K562 (cell line): ENCODE measurements at regions not wholly inside any gene's neighbourhood (a gene's known extent, or its start where the extent isn't known, plus 50 kb on each side); places are given as distances from the start of the nearest gene placed in this dataset.
A peak's percentile ranks its signal among the peaks of the same experiment; 100 is the strongest.

Experiments used
- ATAC-seq: fragments of 200-7000 bp; cut with Tn5 transposase; 3 replicates; pipeline ENCODE4 v1.9.1; 2020; ENCODE audit warnings: moderate library complexity
- BruUV-seq: library from RNA; stranded (reverse); fragments of 400-500 nt; replicated peaks from 2 replicates; lab custom pipeline; 2021; lab: Mats Ljungman, UMichigan
- CTCF ChIA-PET: fragments of 300-600 bp; formaldehyde crosslinking; extraction: SDS; loops from one replicate; lab custom pipeline; 2021; ENCODE audit warnings: low intra/inter-chr PET ratio; lab: Yijun Ruan, JAX
- POLR2A ChIA-PET: fragments of 300-600, 350-650 bp; sonication (Branson Sonifier 250); formaldehyde crosslinking; extraction: SDS; loops from one replicate; lab custom pipeline; 2021; ENCODE audit warnings: antibody characterized with exemption, inconsistent platforms; lab: Yijun Ruan, JAX
- DNase-seq, 4 experiments: peaks; one replicate each; pipeline versions ENCODE4 v3.0.0 to v3.0.0-alpha.2; 2011 to 2018; ENCODE audit warnings: low spot score in 3 of 4, mixed read lengths in 3 of 4; ENCODE audit errors: extremely low read depth in 1 of 4
- FAIRE-seq: peaks from 2 replicates; lab custom pipeline; 2011; peaks lifted over from hg19 to GRCh38; lab: Jason Lieb, UNC
- H2AFZ ChIP-seq: 2 replicates; pipeline ENCODE4 v1.6.0; 2011; ENCODE audit warnings: low read depth, low read length, control low read depth, inconsistent platforms
- H3K27ac ChIP-seq: fragments of 200-600 bp; 3 replicates; pipeline ENCODE4 v1.8.0; 2011; ENCODE audit warnings: low read depth, mild to moderate bottlenecking, control low read depth, inconsistent platforms, low read length, moderate library complexity, mixed read lengths; ENCODE audit errors: extremely low read depth
- H3K27me3 ChIP-seq, 2 experiments: fragments of 300-600 bp in 1 of 2; 2 replicates in 1 of 2; 3 replicates in 1 of 2; pipeline versions ENCODE4 v1.6.0 to v1.8.0; 2011; ENCODE audit warnings: inconsistent platforms in 2 of 2, low read length in 2 of 2, mild to moderate bottlenecking in 1 of 2, mixed read lengths in 1 of 2, moderate library complexity in 1 of 2; ENCODE audit not compliant: control insufficient read depth in 2 of 2, insufficient read depth in 2 of 2
- H3K36me3 ChIP-seq: fragments of 300-600 bp; 3 replicates; pipeline ENCODE4 v1.8.0; 2011; ENCODE audit warnings: mild to moderate bottlenecking, low read length, inconsistent platforms; ENCODE audit not compliant: control insufficient read depth, insufficient read depth
- H3K4me1 ChIP-seq, 2 experiments: fragments of 200-600 bp in 1 of 2; replicated peaks in 1 of 2; 2 replicates in 1 of 2; 3 replicates in 1 of 2; pipeline versions ENCODE4 v1.5.1 to v1.8.0; 2011; ENCODE audit warnings: inconsistent platforms in 2 of 2, low read length in 2 of 2, mild to moderate bottlenecking in 1 of 2, mixed read lengths in 1 of 2, moderate library complexity in 1 of 2; ENCODE audit not compliant: control insufficient read depth in 2 of 2, insufficient read depth in 2 of 2
- H3K4me2 ChIP-seq: 2 replicates; pipeline ENCODE4 v1.6.1; 2011; ENCODE audit warnings: low read length, control low read depth, inconsistent platforms, mixed read lengths; ENCODE audit not compliant: insufficient read depth
- H3K4me3 ChIP-seq: fragments of 200-600 bp; sonication (generic), shearing (Covaris generic); 2 replicates; pipeline ENCODE4 v1.5.1; 2016; ENCODE audit warnings: control low read depth, inconsistent platforms
- H3K79me2 ChIP-seq: fragments of 200-600 bp; 3 replicates; pipeline ENCODE4 v1.8.0; 2011; ENCODE audit warnings: low read length, inconsistent platforms; ENCODE audit not compliant: control insufficient read depth, insufficient read depth
- H3K9ac ChIP-seq, 2 experiments: 2 replicates each; pipeline versions ENCODE4 v1.6.0 to v1.6.1; 2011; ENCODE audit warnings: low read depth in 2 of 2, low read length in 2 of 2, control low read depth in 1 of 2, inconsistent platforms in 1 of 2, mild to moderate bottlenecking in 1 of 2, mixed read lengths in 1 of 2; ENCODE audit not compliant: insufficient read depth in 1 of 2
- H3K9me1 ChIP-seq: one replicate; pipeline ENCODE4 v1.6.0; 2011; ENCODE audit warnings: inconsistent platforms, mild to moderate bottlenecking, low read length, moderate library complexity; ENCODE audit not compliant: control insufficient read depth, insufficient read depth
- H3K9me3 ChIP-seq: replicated peaks from 2 replicates; pipeline ENCODE4 v1.5.1; 2011; ENCODE audit warnings: low read depth, low read length, inconsistent platforms; ENCODE audit not compliant: control insufficient read depth, insufficient read depth
- H4K20me1 ChIP-seq: replicated peaks from 2 replicates; pipeline ENCODE4 v1.6.1; 2011; ENCODE audit warnings: low read length, inconsistent platforms, mixed read lengths; ENCODE audit not compliant: control insufficient read depth, insufficient read depth
- ADNP ChIP-seq: fragments of 200-800 bp; sonication (Bioruptor generic); IDR thresholded peaks from 2 replicates; pipeline ENCODE4 v1.6.1; 2016; ENCODE audit warnings: missing genetic modification characterization, missing compliant biosample characterization
- ATF1 ChIP-seq, 2 experiments: fragments of 450-650 bp in 1 of 2; IDR thresholded peaks; 2 replicates each; pipeline ENCODE4 v1.6.1; 2016; ENCODE audit warnings: missing compliant biosample characterization in 1 of 2, missing genetic modification characterization in 1 of 2
- ELF1 ChIP-seq: fragments of 200-800 bp; sonication (Bioruptor generic); IDR thresholded peaks from 2 replicates; pipeline ENCODE4 v1.6.1; 2016; ENCODE audit warnings: missing genetic modification characterization, missing compliant biosample characterization
- FOSL1 ChIP-seq: fragments of 200-800 bp; sonication (Bioruptor generic); conservative IDR thresholded peaks from 2 replicates; pipeline ENCODE4 v1.6.1; 2016; ENCODE audit warnings: missing genetic modification characterization, missing compliant biosample characterization
- HIVEP1 ChIP-seq: fragments of 250-450 bp; sonication (Bioruptor Pico); IDR thresholded peaks from 2 replicates; pipeline ENCODE4 v1.4.0; 2020; ENCODE audit warnings: mild to moderate bottlenecking
- JUND ChIP-seq, 2 experiments: IDR thresholded peaks; 2 replicates in 1 of 2; 3 replicates in 1 of 2; pipeline ENCODE4 v1.6.1; 2011; ENCODE audit warnings: borderline replicate concordance in 2 of 2, low read depth in 2 of 2, low read length in 2 of 2, improper control_type of control experiment in 1 of 2, missing biosample characterization in 1 of 2, missing genetic modification characterization in 1 of 2, missing genetic modification reagents in 1 of 2
- L3MBTL2 ChIP-seq: fragments of 450-650 bp; IDR thresholded peaks from 2 replicates; pipeline ENCODE4 v1.6.1; 2016; ENCODE audit warnings: mild to moderate bottlenecking, moderate library complexity
- MAZ ChIP-seq, 2 experiments: fragments of 450-650 bp in 1 of 2; sonication (generic) in 1 of 2; formaldehyde crosslinking; IDR thresholded peaks in 1 of 2; conservative IDR thresholded peaks in 1 of 2; 2 replicates each; pipeline versions ENCODE4 v1.4.0 to v1.5.0; 2020; ENCODE audit warnings: mild to moderate bottlenecking in 1 of 2, missing genetic modification reagents in 1 of 2
- RFX5 ChIP-seq: IDR thresholded peaks from 2 replicates; pipeline ENCODE4 v1.6.1; 2011; ENCODE audit warnings: low read depth, mild to moderate bottlenecking, improper control_type of control experiment, low read length
- YY1 ChIP-seq, 3 experiments: IDR thresholded peaks; 2 replicates each; pipeline ENCODE4 v1.6.1; 2011; ENCODE audit warnings: low read length in 2 of 3, mild to moderate bottlenecking in 2 of 3, moderate library complexity in 2 of 3, borderline replicate concordance in 1 of 3, control low read depth in 1 of 3, low read depth in 1 of 3; ENCODE audit not compliant: insufficient read depth in 3 of 3, insufficient replicate concordance in 2 of 3, control insufficient read depth in 1 of 3, insufficient read length in 1 of 3; ENCODE audit errors: extremely low read depth in 1 of 3
- ZC3H4 ChIP-seq: sonication (generic); formaldehyde crosslinking; IDR thresholded peaks from 2 replicates; pipeline ENCODE4 v1.9.0; 2021; ENCODE audit warnings: missing genetic modification reagents, borderline replicate concordance
- ZNF77 ChIP-seq: fragments of 250-450 bp; sonication (Bioruptor Pico); IDR thresholded peaks from 2 replicates; pipeline ENCODE4 v1.5.0; 2020
- WGBS: fragments of 100-300 bp; shearing (Covaris generic); methylation state at CpG from one replicate; pipeline ENCODE4 v1.1.6; 2016; ENCODE audit warnings: low coverage, mixed read lengths; ENCODE audit not compliant: insufficient coverage; ENCODE audit errors: missing lambda C conversion rate; 5-methylcytosine and 5-hydroxymethylcytosine counted together
- in situ Hi-C: fragments of 300-500 bp; cut with MboI; formaldehyde crosslinking; loops from 4 replicates; pipeline ENCODE4 v1.15.0; 2018; ENCODE audit warnings: inconsistent platforms, mixed read lengths
- intact Hi-C: fragments of 100-400 bp; cut with micrococcal nuclease; formaldehyde crosslinking; loops from 2 replicates; pipeline ENCODE4 v1.14.2; 2022
- TF ChIP-seq, protein P1 (sequence below): IDR thresholded peaks from 2 replicates; pipeline ENCODE4 v1.6.1; 2011; ENCODE audit warnings: borderline replicate concordance, low read depth, mild to moderate bottlenecking, moderate library complexity, low read length; ENCODE audit not compliant: insufficient read depth, poor library complexity, severe bottlenecking
- TF ChIP-seq, protein P2 (sequence below): fragments of 450-650 bp; IDR thresholded peaks from 2 replicates; pipeline ENCODE4 v1.6.1; 2017; ENCODE audit warnings: antibody characterized with exemption, mild to moderate bottlenecking

DNA sequence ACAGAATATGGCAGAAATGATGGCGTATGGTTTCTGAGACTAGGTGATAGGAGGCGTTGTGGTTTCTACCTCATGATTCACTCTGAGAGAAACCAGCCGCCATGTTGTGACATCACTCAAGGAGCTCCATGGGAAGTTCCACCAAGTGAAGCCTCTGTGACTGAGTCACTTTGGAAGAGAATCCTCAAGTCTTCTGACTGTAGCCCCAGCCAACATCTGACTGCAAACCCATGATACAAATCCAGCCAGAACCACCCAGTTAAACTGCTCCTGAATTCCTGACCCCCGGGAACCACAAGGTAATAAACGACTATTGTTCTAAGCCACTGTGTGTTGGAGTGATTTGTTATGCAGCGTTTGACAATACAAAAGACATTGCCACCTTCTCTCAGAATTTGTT, 91.1 kb upstream of the CARD11 start:
- Histone ChIP-seq H3K4me3 (no peak overlapping the region), H3K36me3 (no peaks in the 10 kb centered on the region), H4K20me1 (no peaks in the 10 kb centered on the region; the same call in 1 of the 2 replicates), H3K9me3 (no peaks in the 10 kb centered on the region; the same call in 1 of the 2 replicates), H3K4me2 (no peak overlapping the region), H3K9ac (no peak overlapping the region), H3K27ac (no peak overlapping the region), H3K27me3 (peaks cover 10 to 25% of the 10 kb centered on the region in 2 experiments; a peak in 3 of 5 replicates), H3K4me1 (no peaks in the 10 kb centered on the region), H3K9me1 (no peaks in the 10 kb centered on the region), H2AFZ (peak overlapping the region; percentile 68), H3K79me2 (no peaks in the 10 kb centered on the region)
- 6% methylated on average over 6 of the region's 6 CpGs for WGBS
- DNase-seq (peak in 2 of 4 experiments; percentile 13 to 16), FAIRE-seq (no peak), ATAC-seq (peak; percentile 42; the same call in 2 of the 3 replicates)
- ChIA-PET CTCF (no interaction called here), POLR2A (interaction anchor here (0.8 kb wide), 1 partner anchor 19 kb away, joined by 3 read pairs; no protein-coding TSS in a partner anchor)
- in situ Hi-C loops (no loop called here), intact Hi-C loops (no loop called here)
- no TSS peak for BruUV-seq
- TF ChIP-seq RFX5 (no peak), ADNP (no peak), MAZ (CRISPR knock-in tag; conservative IDR thresholded peaks at IDR 0.05 in 1 of 2, IDR thresholded peaks at IDR 0.05 in 1 of 2) (no peak), ATF1 (CRISPR knock-in tag; IDR thresholded peaks at IDR 0.05) (no peak), ATF1 (tag; IDR thresholded peaks at IDR 0.05) (peak; percentile 56), ZC3H4 (CRISPR knock-in tag) (no peak), HIVEP1 (CRISPR knock-in tag) (no peak), ELF1 (tag) (no peak), FOSL1 (peak; percentile 74), YY1 (IDR thresholded peaks at IDR 0.05; ENCODE audit: borderline replicate concordance in 1 of 3, control insufficient read depth in 1 of 3, extremely low read depth in 1 of 3, insufficient read depth in 3 of 3, insufficient read length in 1 of 3, insufficient replicate concordance in 2 of 3, low read depth in 1 of 3, low read length in 2 of 3) (peak in 1 of 3 experiments; percentile 71), JUND (IDR thresholded peaks at IDR 0.05; ENCODE audit: borderline replicate concordance, low read depth, low read length) (no peak), JUND (tag; IDR thresholded peaks at IDR 0.05; ENCODE audit: borderline replicate concordance, low read depth, low read length) (peak; percentile 46; the same call in 1 of the 3 replicates), L3MBTL2 (0 out of 2 replicates have a peak, but pooled peaks have one; percentile 20), ZNF77 (CRISPR knock-in tag) (no peak)
- TF ChIP-seq, protein P1, sequence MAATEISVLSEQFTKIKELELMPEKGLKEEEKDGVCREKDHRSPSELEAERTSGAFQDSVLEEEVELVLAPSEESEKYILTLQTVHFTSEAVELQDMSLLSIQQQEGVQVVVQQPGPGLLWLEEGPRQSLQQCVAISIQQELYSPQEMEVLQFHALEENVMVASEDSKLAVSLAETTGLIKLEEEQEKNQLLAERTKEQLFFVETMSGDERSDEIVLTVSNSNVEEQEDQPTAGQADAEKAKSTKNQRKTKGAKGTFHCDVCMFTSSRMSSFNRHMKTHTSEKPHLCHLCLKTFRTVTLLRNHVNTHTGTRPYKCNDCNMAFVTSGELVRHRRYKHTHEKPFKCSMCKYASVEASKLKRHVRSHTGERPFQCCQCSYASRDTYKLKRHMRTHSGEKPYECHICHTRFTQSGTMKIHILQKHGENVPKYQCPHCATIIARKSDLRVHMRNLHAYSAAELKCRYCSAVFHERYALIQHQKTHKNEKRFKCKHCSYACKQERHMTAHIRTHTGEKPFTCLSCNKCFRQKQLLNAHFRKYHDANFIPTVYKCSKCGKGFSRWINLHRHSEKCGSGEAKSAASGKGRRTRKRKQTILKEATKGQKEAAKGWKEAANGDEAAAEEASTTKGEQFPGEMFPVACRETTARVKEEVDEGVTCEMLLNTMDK = no peak
- TF ChIP-seq, protein P2, sequence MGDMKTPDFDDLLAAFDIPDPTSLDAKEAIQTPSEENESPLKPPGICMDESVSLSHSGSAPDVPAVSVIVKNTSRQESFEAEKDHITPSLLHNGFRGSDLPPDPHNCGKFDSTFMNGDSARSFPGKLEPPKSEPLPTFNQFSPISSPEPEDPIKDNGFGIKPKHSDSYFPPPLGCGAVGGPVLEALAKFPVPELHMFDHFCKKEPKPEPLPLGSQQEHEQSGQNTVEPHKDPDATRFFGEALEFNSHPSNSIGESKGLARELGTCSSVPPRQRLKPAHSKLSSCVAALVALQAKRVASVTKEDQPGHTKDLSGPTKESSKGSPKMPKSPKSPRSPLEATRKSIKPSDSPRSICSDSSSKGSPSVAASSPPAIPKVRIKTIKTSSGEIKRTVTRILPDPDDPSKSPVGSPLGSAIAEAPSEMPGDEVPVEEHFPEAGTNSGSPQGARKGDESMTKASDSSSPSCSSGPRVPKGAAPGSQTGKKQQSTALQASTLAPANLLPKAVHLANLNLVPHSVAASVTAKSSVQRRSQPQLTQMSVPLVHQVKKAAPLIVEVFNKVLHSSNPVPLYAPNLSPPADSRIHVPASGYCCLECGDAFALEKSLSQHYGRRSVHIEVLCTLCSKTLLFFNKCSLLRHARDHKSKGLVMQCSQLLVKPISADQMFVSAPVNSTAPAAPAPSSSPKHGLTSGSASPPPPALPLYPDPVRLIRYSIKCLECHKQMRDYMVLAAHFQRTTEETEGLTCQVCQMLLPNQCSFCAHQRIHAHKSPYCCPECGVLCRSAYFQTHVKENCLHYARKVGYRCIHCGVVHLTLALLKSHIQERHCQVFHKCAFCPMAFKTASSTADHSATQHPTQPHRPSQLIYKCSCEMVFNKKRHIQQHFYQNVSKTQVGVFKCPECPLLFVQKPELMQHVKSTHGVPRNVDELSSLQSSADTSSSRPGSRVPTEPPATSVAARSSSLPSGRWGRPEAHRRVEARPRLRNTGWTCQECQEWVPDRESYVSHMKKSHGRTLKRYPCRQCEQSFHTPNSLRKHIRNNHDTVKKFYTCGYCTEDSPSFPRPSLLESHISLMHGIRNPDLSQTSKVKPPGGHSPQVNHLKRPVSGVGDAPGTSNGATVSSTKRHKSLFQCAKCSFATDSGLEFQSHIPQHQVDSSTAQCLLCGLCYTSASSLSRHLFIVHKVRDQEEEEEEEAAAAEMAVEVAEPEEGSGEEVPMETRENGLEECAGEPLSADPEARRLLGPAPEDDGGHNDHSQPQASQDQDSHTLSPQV = no peak
